GM12892 (cell line): ENCODE measurements at regions not wholly inside any gene's neighbourhood (a gene's known extent, or its start where the extent isn't known, plus 50 kb on each side); places are given as distances from the start of the nearest gene placed in this dataset.

ENCODE experiments used
- POLR2A ChIP-seq: IDR thresholded peaks from 2 replicates; pipeline ENCODE4 v1.6.1; 2011; ENCODE audit warnings: low read depth, low read length, control low read depth
- POLR2AphosphoS5 ChIP-seq: IDR thresholded peaks from 2 replicates; pipeline ENCODE4 v1.6.1; 2011; ENCODE audit warnings: low read depth, low read length, control low read depth

- TF ChIP-seq POLR2A (no peak), POLR2AphosphoS5 (no peak)
These were observed 258.2 kb upstream of the FN1 start for GRCh38 chr2:215693999-215694580.
